Neutrophil (primary cell): ENCODE measurements at regions not wholly inside any gene's neighbourhood (a gene's known extent, or its start where the extent isn't known, plus 50 kb on each side); places are given as distances from the start of the nearest gene placed in this dataset.

Source experiments
- H3K27ac ChIP-seq: fragments of 200-600 bp; sonication (generic); 2 replicates; pipeline ENCODE4 v1.5.1; 2016; ENCODE audit warnings: mild to moderate bottlenecking, moderate library complexity
- H3K27me3 ChIP-seq: fragments of 200-600 bp; sonication (generic); 2 replicates; pipeline ENCODE4 v1.6.0; 2016; ENCODE audit warnings: mild to moderate bottlenecking
- H3K36me3 ChIP-seq: fragments of 200-600 bp; sonication (generic); 2 replicates; pipeline ENCODE4 v1.5.1; 2017
- H3K4me1 ChIP-seq, 2 experiments: fragments of 200-600 bp in 1 of 2; sonication (generic) in 1 of 2; 1 replicate in 1 of 2; 2 replicates in 1 of 2; pipeline versions ENCODE4 v1.5.1 to v1.6.1; 2013 to 2016; ENCODE audit warnings: low read depth in 1 of 2, low read length in 1 of 2, mild to moderate bottlenecking in 1 of 2, moderate library complexity in 1 of 2; ENCODE audit not compliant: control insufficient read depth in 1 of 2, insufficient read depth in 1 of 2
- H3K4me3 ChIP-seq, 2 experiments: fragments of 200-600 bp in 1 of 2; sonication (generic) in 1 of 2; 1 replicate in 1 of 2; 2 replicates in 1 of 2; pipeline ENCODE4 v1.5.1; 2013 to 2016; ENCODE audit warnings: low read depth in 1 of 2, low read length in 1 of 2, mild to moderate bottlenecking in 1 of 2, moderate library complexity in 1 of 2
- H3K9me3 ChIP-seq: fragments of 200-600 bp; sonication (generic); 2 replicates; pipeline ENCODE4 v1.5.1; 2016
- CTCF ChIP-seq: fragments of 200-600 bp; sonication (generic); IDR thresholded peaks from 2 replicates; pipeline ENCODE4 v1.5.1; 2016; ENCODE audit warnings: antibody characterized with exemption

GRCh38 chrX:7240929-7241328, 93.0 kb upstream of the PUDP start:
- H3K27ac ChIP-seq, result no peak overlapping the region
- peaks cover 33% of the 10 kb centered on the region in 2 experiments for H3K4me1 ChIP-seq
- no peaks in the 10 kb centered on the region for H3K9me3 ChIP-seq
- no peaks in the 10 kb centered on the region for H3K36me3 ChIP-seq
- H3K27me3 ChIP-seq, result no peaks in the 10 kb centered on the region
- H3K4me3 ChIP-seq, result no peak overlapping the region
- TF ChIP-seq CTCF, result no peak

GRCh38 chrX:7235071-7235470, 87.1 kb upstream of the PUDP start:
- no peak for TF ChIP-seq CTCF
- H3K4me3 ChIP-seq, result no peak overlapping the region
- H3K36me3 ChIP-seq, result no peaks in the 10 kb centered on the region
- no peaks in the 10 kb centered on the region for H3K9me3 ChIP-seq
- H3K27ac ChIP-seq, result no peak overlapping the region
- no peaks in the 10 kb centered on the region for H3K27me3 ChIP-seq
- no peaks in the 10 kb centered on the region for H3K4me1 ChIP-seq

- no peaks in the 10 kb centered on the region for H3K36me3 ChIP-seq
- no peak overlapping the region for H3K4me3 ChIP-seq
- no peak overlapping the region for H3K27ac ChIP-seq
- TF ChIP-seq CTCF, result no peak
- no peaks in the 10 kb centered on the region for H3K9me3 ChIP-seq
- no peaks in the 10 kb centered on the region for H3K27me3 ChIP-seq
- no peaks in the 10 kb centered on the region for H3K4me1 ChIP-seq
These were observed 85.8 kb upstream of the PUDP start for GRCh38 chrX:7233580-7234406.

GRCh38 chrX:7228226-7228625, 80.3 kb upstream of the PUDP start:
- Histone ChIP-seq H3K36me3 (no peaks in the 10 kb centered on the region), H3K4me3 (no peak overlapping the region)
- TF ChIP-seq CTCF, result no peak

GRCh38 chrX:7225338-7225737, 77.4 kb upstream of the PUDP start:
- Histone ChIP-seq H3K27ac (no peak overlapping the region), H3K36me3 (no peaks in the 10 kb centered on the region), H3K4me3 (no peak overlapping the region), H3K4me1 (no peaks in the 10 kb centered on the region), H3K27me3 (no peaks in the 10 kb centered on the region), H3K9me3 (no peaks in the 10 kb centered on the region)
- no peak for TF ChIP-seq CTCF

More at GRCh38 chrX:7228226-7228625, 80.3 kb upstream of the PUDP start:
- Histone ChIP-seq H3K9me3 (no peaks in the 10 kb centered on the region), H3K27me3 (no peaks in the 10 kb centered on the region), H3K27ac (no peak overlapping the region), H3K4me1 (no peaks in the 10 kb centered on the region)
